ENCODE measurements at regions not wholly inside any gene's neighbourhood (a gene's known extent, or its start where the extent isn't known, plus 50 kb on each side); places are given as distances from the start of the nearest gene placed in this dataset.
A peak's percentile ranks its signal among the peaks of the same experiment; 100 is the strongest.

- no peak for DNase-seq
Measured at GRCh38 chr2:176747506-176747905, 465.1 kb upstream of the HNRNPA3 start.

DNA sequence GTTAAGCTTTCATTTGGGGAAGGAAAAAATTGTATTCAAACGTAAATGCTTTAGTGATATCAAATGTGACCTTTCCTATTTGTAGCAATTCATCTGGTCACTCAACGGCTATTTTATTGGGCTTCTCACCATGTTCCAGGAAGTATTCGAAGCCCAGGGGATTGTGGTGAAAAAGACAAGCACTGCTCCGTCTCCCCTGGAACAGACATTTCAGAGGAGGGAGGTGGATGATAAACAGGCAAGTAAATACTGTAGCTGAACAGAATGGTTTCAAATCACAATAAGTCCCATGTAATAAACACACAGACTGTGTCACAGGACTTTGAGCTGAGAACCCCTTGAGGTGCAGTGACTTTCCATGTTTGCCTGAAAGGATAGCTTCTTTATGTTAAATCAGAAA, 464.7 kb upstream of the HNRNPA3 start:
- DNase-seq: no peak

GRCh38 chr2:176748662-176749061, 463.9 kb upstream of the HNRNPA3 start:
- DNase-seq: no peak

DNA sequence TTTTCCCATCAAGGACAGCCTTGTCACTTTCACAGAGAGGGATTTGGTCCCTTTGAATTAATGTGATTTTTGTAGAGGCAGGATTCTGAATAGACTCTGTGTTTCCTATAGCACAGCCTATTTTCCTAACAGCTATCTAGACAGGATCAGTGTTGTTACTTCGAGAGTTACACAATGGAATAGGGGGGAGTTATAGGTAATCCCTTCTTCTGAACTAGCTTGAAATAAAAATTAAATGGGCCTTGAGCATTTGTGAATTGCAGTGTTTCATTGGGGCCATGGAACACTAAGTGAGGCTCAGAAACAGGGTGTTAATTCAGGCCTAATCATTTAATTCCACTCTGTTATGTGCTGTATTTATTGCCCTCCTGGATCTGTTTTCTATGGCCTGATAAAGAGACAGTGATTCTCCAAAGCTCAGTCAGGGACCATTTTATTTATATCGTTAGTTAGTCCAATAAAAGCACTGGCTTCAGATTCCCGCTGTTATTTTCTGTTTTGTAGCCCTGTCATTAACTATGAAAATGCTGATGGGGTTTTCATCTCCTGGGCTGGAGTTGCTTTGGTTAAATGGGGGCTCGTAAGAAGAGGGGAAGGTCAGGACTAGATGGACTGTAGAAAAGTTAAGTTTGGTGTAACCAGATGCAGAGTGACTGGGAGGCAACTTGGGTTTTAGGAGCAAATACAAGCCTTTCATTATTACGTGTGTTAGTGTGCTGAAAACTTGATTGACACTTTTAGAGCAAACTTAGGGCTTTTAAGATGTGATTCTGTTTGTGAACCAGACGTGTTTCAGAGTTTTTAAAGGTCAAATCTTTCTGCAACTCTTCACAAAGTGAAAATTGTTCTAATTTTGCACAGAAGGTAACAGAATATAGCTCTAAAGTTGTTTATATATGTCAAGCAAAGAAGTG, 461.0 kb upstream of the HNRNPA3 start:
- no peak for DNase-seq

- DNase-seq: no peak
Measured at GRCh38 chr2:176752295-176752694, 460.3 kb upstream of the HNRNPA3 start.

DNA sequence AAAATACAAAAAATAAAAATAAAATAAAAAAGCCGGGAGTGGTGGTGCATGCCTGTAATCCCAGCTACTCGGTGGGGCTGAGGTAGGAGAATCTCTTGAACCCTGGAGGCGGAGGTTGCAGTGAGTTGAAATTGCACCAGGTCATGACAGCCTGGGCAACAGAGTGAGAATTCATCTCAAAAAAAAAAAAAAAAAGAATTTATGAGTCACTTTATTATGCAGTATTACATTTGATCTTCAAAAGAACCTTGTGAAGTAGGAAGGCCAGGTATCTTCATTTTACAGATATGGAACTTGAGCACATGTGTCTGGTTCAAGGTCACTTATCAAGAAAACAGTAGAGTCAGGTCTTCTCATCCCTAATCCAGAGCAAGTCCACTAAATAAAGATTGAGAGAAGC, 459.4 kb upstream of the HNRNPA3 start:
- DNase-seq: no peak

DNA sequence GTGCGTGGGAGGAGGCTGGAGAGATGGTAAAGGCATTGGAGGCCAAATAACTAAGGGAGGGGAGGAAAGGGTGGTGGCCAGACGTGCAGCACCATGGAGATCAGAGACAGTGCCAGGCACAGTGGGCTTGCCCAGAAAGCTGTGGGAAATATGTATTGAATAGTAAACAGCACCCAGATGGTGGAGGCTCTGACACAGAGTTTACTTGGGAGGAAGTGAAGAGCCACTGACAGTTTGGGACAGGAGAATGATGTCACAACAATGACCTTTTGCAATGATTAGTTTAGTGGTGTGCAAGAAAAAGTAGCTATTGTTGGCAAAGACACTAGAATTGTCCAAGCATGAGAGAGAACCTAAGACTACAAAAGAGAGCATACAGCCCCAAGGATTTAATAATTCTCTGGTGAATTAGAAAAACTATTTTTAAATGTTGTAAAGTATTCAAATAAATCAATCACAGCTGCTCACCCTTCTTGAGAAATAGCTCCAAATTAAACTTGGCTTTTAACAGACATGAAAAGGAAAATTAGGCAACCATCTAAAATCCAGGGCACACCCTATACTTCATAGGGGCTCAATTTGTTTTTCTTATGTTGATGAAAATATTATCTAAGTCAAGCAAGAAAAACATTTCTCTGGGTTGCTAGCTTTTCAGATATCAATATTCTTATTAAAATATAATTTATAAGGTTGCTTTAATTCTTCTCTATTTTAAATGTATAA, 458.7 kb upstream of the HNRNPA3 start:
- DNase-seq: no peak

GRCh38 chr2:176755537-176756135, 457.0 kb upstream of the HNRNPA3 start:
- no peak for DNase-seq

- no peak for DNase-seq
Measured at GRCh38 chr2:176758426-176758825, 454.2 kb upstream of the HNRNPA3 start.

DNA sequence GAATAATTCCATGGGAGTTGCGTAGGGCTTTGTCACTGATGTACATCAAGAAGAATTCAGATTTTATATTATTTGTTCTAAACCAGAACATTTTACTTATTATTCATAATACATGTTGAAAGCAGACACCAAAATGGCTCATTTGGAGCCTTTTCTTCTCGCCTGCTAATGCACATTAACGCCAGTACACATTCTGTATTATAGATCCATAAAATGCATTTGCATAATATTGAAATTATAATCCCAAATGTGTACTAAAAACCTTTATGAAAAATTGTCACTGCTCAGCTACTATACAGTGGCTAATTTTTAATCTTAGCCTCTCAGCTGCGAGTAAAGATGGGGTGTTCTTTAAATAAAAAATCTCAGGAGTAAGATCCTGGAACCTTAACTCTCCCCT, 452.2 kb upstream of the HNRNPA3 start:
- DNase-seq: no peak

- no peak for DNase-seq
Measured at GRCh38 chr2:176763130-176763529, 449.5 kb upstream of the HNRNPA3 start.

DNA sequence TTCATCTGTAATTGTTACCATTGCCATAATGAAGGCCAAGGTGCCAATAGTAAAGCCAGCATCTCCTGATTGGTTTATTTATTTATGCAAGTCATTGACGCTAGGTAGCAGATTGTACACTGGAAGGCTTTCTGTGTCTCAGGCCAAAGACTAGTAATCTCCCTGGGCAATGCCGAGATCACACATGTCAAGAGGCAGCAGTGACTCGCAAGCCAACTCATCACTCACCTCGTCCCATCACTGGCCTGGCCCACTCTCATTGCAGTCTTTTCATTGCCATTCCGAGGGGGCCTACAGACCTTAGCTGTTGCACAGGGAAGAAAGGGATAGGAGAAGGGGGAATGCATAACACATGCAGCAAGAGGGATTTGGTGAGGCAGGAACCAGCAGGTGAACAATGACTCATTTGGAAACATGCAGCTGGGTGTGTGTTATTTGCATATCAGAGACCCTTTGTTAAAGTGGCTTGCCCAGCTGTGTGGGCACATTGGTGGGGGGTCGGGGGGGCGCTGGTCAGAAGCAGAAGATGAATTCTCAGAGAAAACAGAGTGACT, 448.7 kb upstream of the HNRNPA3 start:
- DNase-seq: no peak

GRCh38 chr2:176764921-176765320, 447.7 kb upstream of the HNRNPA3 start:
- no peak for DNase-seq

GRCh38 chr2:176766005-176766404, 446.6 kb upstream of the HNRNPA3 start:
- no peak for DNase-seq

DNA sequence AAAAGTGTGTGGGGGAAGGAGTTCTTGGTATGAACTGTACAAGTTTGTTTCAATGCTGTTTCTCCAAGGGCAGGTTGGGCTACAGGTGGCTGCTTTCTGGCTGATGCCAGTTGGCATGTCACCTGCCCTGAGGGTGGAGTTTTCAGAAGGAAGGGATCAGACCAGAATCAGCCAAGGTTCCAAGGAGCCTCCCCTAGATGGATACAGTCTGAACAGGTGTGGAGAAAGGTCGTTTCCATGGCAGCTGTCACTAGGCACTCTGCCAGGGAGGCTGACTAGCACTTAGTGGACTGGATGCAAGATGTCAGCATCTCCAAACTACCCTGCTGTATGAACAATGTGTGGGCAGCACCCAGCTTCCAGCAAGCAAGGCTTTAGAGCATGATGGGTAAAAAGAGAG, 444.4 kb upstream of the HNRNPA3 start:
- DNase-seq: peak; percentile 25

DNA sequence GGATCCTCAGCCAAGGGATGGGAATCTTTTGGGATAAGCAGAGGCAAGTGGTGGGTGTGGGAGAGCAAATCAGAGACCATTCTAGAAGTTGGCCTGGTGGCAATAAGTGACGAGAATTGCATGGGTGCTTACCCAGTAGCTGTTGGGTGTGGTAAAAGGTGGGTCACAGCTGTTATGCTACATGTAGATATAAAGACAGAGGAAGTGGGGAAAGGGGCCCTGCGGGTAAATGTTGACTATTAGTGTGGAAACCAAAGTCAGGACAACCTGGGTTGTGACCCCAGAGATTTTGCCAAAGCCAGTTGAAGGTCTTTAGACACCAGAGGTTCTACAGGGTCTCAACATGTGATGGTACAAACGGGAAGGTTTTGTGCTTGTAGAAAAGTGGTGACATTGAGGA, 443.6 kb upstream of the HNRNPA3 start:
- no peak for DNase-seq

GRCh38 chr2:176769499-176770370, 442.9 kb upstream of the HNRNPA3 start:
- DNase-seq: no peak

DNA sequence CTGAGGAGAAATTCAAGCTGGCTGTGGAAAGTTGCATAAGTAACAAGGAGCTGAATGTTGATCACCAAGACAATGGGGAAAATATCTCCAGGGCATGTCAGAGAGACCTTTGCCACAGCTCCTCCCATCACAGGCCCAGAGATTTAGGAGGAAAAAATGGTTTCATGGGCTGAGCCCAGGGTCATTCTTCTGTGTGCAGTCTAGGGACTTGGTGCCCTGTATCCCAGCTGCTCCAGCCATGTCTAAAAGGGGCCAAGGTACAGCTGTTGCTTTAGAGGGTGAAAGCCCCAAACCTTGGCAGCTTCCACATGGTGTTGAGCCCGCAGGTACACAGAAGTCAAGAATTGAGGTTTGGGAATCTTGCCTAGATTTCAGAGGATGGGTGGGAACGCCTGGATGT, 439.8 kb upstream of the HNRNPA3 start:
- no peak for DNase-seq

DNA sequence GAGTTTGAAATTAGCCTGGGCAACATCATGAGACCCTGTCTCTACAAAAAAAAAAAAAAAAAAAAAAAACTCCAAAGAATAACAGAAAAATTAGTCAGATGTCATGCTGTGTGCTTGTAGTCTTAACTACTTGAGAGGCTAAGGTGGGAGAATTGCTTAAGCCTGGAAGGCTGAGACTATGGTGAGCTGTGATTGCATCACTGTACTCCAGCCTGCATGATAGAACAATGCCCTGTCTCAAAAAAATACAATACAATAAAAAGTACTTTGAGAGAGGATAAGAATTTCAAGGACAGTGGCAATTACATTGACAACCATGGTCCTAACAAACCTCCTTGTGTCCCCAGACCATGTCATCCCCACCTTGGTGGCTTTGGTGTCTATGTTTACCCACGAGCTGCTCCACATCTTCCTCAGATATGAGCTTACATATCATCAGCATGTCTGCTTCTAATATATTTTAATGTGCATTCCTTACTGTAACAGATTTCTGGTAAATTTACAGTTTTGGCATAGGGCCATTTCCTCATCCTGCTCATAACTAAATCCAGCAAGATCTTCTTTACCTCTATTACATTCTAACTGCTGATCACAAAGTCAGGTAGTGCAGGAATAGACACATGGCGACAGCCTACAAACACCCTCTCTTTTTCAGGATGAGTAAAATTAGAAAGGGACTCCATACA, 437.7 kb upstream of the HNRNPA3 start:
- DNase-seq: no peak

DNA sequence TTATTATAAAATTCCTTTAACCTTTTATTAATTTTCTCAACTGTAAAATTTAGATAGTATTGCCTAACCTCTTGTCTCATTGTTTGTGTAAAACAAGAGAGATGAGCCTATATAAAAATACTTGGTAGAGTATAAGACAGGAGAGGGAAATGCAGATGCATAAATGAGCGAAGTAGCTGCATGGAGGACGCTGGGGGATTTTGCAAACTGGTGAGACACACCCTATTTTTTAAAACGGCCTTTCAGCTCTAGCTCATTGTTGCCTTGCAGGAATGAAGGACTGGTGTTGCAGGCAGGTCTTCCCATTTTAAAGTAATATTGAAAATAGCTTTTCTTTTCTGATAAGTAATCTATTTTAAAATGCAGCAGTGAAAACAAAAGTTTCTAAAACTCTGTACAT, 435.3 kb upstream of the HNRNPA3 start:
- DNase-seq: no peak

GRCh38 chr2:176779917-176780316, 432.7 kb upstream of the HNRNPA3 start:
- no peak for DNase-seq

DNA sequence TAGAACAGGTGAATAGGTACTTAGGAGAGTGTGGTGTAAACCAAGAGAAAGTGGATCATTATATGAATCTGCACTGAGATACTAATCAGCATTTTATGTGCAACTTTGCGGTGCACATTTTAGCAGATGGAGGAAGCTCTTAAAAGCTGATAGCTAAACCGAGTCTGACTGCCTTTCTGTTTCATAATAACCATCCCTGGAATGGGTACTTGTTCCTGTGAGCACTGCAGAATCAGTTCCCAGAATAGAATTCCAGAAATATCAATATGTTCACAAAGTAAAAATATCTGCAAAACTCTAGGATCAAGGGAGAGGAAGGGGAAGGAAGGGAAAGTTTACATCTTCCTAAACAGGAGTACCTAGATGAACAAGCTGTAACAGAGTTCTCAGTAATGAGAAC, 432.2 kb upstream of the HNRNPA3 start:
- no peak for DNase-seq
